ENCODE measurements at regions not wholly inside any gene's neighbourhood (a gene's known extent, or its start where the extent isn't known, plus 50 kb on each side); places are given as distances from the start of the nearest gene placed in this dataset.

DNA sequence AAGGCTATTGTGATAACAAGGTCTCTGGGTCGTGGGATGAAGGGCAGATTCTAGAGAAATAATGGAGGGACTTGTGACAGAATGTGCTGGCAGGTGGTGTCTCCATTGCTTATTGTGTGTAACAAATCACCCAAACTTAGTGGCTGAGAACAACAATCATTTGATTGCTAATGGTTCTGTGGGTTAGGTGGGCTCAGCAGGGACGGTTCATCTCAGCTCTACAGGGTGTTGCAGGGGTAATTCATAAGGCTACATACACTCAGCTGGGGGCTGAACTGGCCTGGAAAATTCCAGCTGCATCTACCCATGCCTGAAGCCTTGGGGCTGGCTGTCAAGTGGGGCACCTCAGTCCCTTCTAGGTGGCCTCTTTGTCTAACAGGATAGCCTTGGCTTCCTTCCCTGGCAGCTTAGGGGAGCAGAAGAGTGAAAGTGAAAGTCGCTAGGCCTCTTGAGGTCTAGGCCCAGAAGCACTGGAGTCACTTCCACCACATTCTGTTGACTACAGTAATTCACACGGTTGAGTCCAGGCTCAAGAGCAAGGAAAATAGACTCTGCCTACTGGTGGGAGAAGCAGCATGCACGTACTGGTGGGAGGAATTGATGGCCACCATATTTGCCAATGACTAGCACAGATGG is 308.9 kb downstream of the MN1 start:
- CTCF ChIA-PET = no interaction called here
- DNase-seq = no peak
- Mint-ChIP-seq H3K36me3 (ENCODE audit: low read depth) (no peaks in the 10 kb centered on the region), H3K27me3 (ENCODE audit: low read depth) (peaks cover 3% of the 10 kb centered on the region), H3K4me1 (ENCODE audit: low read depth) (no peaks in the 10 kb centered on the region), H3K9me3 (peaks cover 8% of the 10 kb centered on the region), H3K27ac (no peak overlapping the region), H3K4me3 (no peak overlapping the region)
- intact Hi-C loops (cut with micrococcal nuclease) = no loop called here

DNA sequence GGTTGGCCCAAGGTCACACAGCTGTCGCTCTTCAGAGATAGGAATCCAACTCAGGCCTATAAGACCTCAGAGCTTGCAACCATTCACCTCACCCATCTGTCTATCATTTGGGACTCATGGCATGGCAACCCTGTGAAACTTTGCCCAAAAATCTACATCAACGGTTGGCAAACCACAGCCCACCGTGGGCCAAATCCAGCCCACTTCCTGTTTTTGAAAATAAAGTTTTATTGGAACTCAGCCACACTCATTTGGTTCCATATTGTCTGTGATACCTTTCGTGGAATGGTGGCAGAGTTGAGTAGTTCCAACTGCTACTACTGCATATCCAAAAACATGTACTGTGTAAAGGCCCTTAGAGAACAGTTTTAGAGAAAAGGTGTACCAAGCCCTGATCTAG is 307.8 kb downstream of the MN1 start:
- Mint-ChIP-seq H3K4me1 (ENCODE audit: low read depth) (no peaks in the 10 kb centered on the region), H3K27me3 (ENCODE audit: low read depth) (peaks cover 3% of the 10 kb centered on the region), H3K9me3 (peaks cover 8% of the 10 kb centered on the region), H3K36me3 (ENCODE audit: low read depth) (no peaks in the 10 kb centered on the region), H3K27ac (no peak overlapping the region), H3K4me3 (no peak overlapping the region)
- CTCF ChIA-PET = no interaction called here
- no peak for DNase-seq
- intact Hi-C loops (cut with micrococcal nuclease) = no loop called here

DNA sequence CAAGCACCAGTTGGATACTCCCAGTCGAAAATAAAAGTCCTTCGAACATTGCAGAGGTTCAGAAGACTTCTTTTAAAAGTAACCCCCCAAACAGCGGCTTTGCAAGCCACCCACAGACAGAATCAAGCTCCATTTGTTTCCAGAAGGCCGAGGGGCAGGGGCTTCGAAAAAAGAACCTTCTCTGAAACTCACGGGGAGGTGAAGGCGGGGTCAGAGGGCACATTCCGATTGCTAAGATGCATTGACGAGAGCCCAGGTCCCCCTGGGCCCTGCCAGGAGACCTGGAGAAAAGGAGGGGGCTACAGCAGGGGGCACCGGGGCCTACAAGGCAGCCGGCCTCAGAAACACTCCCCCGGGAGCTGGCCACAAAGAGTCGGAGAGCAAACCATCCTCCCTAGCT is 306.8 kb downstream of the MN1 start:
- intact Hi-C loops (cut with micrococcal nuclease) = no loop called here
- Mint-ChIP-seq H3K4me1 (ENCODE audit: low read depth) (no peaks in the 10 kb centered on the region), H3K36me3 (ENCODE audit: low read depth) (no peaks in the 10 kb centered on the region), H3K27me3 (ENCODE audit: low read depth) (no peaks in the 10 kb centered on the region), H3K4me3 (no peak overlapping the region), H3K9me3 (peaks cover 8% of the 10 kb centered on the region), H3K27ac (no peak overlapping the region)
- CTCF ChIA-PET = no interaction called here
- no peak for DNase-seq

DNA sequence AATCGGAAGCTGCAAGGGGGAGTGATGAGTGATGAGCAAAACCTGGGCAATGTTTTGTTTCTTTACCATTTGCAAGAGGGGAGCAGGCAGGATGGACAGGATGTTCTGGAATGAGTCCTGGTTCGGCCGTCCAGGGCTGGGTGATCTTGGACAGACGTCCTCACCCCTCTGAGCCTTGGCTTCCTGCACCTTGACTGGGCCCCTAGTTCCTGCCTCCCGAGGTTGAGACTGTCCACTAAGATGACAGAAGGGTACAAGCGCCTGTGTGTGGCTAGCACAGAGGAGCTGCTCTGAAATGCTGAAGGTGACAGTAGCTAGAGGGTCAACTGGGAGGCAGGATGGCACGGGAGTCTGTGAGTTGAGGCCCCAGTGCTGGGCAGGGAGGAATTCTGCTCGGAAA is 306.2 kb downstream of the MN1 start:
- H3K4me3 Mint-ChIP-seq = no peak overlapping the region
- no peak overlapping the region for H3K27ac Mint-ChIP-seq
- H3K9me3 Mint-ChIP-seq = peaks cover 8% of the 10 kb centered on the region
- no peaks in the 10 kb centered on the region for H3K4me1 Mint-ChIP-seq (ENCODE audit: low read depth)
- no peak for DNase-seq
- no peaks in the 10 kb centered on the region for H3K36me3 Mint-ChIP-seq (ENCODE audit: low read depth)
- intact Hi-C loops (cut with micrococcal nuclease) = no loop called here
- CTCF ChIA-PET = no interaction called here
- no peaks in the 10 kb centered on the region for H3K27me3 Mint-ChIP-seq (ENCODE audit: low read depth)

DNA sequence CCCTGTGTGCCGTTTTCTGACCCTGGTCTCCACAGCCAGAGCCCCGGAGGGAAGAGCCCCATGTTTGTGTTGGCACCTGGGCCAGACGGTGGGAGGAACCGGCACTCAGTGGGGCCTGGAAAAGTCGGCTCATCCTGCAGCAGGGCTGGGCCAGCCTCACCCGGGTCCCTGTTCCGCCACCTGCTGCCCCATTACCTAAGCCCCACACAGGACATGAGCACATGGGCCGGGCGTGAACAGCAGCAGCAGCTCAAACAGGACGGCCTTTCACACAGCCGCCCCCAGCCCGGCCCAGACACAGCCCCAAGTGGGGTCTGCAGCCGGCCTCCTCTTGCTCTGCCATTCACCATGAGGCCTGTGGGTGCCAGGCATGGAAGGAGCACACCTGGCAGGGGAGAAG is 302.4 kb downstream of the MN1 start:
- no peaks in the 10 kb centered on the region for H3K27me3 Mint-ChIP-seq (ENCODE audit: low read depth)
- no peak overlapping the region for H3K4me3 Mint-ChIP-seq
- no peaks in the 10 kb centered on the region for H3K4me1 Mint-ChIP-seq (ENCODE audit: low read depth)
- intact Hi-C loops (cut with micrococcal nuclease) = no loop called here
- CTCF ChIA-PET = no interaction called here
- no peak overlapping the region for H3K27ac Mint-ChIP-seq
- no peak for DNase-seq
- H3K36me3 Mint-ChIP-seq (ENCODE audit: low read depth) = no peaks in the 10 kb centered on the region
- no peaks in the 10 kb centered on the region for H3K9me3 Mint-ChIP-seq

DNA sequence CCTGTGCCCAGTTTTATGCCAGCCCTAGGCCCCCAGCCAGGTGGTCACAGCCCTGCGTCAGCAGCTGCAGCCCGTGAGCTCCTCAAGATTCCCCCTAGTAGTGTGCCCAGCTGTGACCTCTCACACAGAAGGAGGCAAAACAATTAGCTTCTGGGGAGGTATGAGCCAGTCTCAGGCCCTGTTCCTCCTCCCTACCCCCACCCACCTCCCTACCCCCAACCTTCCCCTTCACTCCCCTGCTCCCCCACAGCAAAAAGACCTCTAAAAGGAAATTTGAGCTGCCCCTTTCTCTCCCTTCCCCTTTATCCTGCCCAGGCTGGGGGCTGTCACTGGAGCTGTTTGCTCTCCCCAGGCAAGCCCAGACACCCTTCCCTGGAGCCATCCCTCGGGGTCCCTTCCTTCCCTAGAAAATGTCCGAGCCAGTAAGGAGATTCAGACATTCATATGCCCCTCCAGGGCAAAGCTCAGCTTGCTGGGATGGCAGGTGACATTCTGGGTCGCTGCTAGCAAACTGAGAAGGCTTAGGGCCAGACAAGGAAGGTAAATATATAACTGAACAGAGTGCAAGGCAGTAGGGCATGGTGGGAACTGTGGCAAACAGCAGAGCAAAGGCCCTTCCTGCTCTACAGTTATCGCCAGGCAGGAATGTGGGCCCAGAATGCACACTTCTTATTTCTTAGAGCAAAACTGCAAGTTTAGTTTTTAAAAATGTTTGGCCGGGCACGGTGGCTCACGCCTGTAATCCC is 300.2 kb downstream of the MN1 start:
- no peak for DNase-seq
- CTCF ChIA-PET = no interaction called here
- Mint-ChIP-seq H3K4me1 (ENCODE audit: low read depth) (no peaks in the 10 kb centered on the region), H3K4me3 (no peak overlapping the region), H3K27ac (no peak overlapping the region), H3K27me3 (ENCODE audit: low read depth) (no peaks in the 10 kb centered on the region), H3K36me3 (ENCODE audit: low read depth) (no peaks in the 10 kb centered on the region), H3K9me3 (no peaks in the 10 kb centered on the region)
- intact Hi-C loops (cut with micrococcal nuclease) = no loop called here

DNA sequence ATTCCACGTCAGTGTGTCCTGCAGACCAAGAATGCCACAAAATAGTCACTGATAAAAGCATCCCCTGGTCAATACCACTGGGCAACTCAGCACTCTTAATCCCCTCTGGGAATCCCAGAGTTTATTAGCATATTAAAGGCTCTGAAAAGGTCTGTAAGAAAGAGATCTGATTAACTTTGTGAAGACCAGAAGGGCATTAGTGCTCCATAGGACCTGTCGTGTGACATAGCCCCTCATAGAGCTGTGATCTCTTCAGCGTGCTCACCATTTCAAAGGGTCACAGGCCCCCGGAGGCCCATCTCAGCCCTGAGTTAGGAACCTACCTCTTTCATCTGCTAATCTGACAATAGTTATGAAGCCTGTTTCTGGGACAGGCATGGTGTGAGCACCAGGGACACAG is 299.2 kb downstream of the MN1 start:
- CTCF ChIA-PET = no interaction called here
- DNase-seq = no peak
- H3K27me3 Mint-ChIP-seq (ENCODE audit: low read depth) = no peaks in the 10 kb centered on the region

DNA sequence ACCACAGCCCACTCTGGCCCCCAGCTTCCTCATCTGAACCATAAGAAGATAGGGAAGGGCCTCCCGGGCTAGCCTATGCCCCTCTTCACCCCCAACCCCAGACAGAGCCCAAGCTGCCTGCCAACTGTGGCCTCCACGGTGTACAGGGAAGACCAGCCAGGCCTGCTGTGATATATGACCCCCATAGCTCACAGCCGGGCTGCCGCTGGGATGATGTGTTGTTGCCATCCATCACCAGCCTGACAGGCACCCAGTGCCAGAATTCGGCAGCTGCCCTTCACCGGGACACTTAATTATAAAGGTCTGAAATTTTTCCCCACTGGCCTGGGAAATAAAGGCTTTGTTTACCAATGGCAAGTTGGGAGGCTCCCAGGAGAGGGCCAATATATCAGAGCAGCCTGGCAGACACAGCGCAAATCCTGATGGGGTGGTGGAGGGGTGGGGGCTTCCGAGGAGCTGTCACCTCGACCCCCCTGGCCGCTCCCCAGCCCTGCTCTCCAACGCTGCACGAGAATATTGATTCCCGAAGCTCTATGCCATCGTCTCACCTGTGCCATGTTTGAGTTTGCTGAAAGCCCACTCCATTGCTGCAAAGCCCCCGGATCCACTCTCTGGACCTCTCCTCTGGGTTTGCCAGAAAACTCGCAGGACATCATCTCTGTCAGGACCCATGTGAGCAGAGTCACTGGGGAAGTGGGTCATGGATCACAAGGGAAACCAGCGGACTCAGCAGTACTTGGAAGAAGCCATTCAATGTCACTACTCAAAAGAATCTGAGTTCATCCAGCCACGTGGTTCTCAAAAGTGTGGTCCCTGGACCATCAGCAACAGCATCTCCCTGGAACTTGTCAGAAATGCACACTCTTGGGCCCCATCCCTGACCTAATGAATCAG is 296.9 kb downstream of the MN1 start:
- Mint-ChIP-seq H3K9me3 (no peaks in the 10 kb centered on the region), H3K4me3 (no peak overlapping the region), H3K36me3 (ENCODE audit: low read depth) (no peaks in the 10 kb centered on the region), H3K27me3 (ENCODE audit: low read depth) (peaks cover under 1% of the 10 kb centered on the region), H3K4me1 (ENCODE audit: low read depth) (no peaks in the 10 kb centered on the region), H3K27ac (no peak overlapping the region)
- CTCF ChIA-PET = no interaction called here
- DNase-seq = no peak
- intact Hi-C loops (cut with micrococcal nuclease) = no loop called here

More for the DNA sequence above, 299.2 kb downstream of the MN1 start:
- intact Hi-C loops (cut with micrococcal nuclease) = no loop called here
- H3K4me1 Mint-ChIP-seq (ENCODE audit: low read depth) = no peaks in the 10 kb centered on the region
- H3K9me3 Mint-ChIP-seq = no peaks in the 10 kb centered on the region
- H3K27ac Mint-ChIP-seq = no peak overlapping the region
- no peak overlapping the region for H3K4me3 Mint-ChIP-seq
- no peaks in the 10 kb centered on the region for H3K36me3 Mint-ChIP-seq (ENCODE audit: low read depth)

DNA sequence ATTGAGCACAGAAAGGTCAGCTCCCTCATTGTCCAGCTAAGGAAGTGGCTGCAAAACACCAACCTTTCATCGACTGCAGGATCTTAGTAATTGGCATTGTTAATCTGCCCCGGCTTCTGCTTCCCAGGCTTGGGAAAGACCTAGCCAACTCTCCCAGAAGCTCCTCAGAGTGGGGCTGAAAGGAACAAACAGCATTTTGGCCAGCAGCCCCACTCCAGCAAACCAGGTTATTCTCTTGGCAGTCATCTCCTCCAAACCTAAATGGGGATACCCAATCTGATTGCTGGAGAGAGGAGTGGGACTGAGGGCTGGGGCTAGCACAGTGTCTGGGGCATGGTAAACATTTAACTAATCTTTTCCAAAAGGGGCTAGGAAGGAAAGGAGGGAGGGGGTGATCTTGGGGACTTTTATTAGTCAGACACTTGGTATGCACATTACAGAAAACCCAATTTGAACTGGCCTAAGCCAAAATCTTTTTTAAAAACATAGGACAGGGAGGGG is 294.4 kb downstream of the MN1 start:
- Mint-ChIP-seq H3K27ac (no peak overlapping the region), H3K36me3 (ENCODE audit: low read depth) (no peaks in the 10 kb centered on the region), H3K4me3 (no peak overlapping the region), H3K9me3 (no peaks in the 10 kb centered on the region), H3K4me1 (ENCODE audit: low read depth) (no peaks in the 10 kb centered on the region), H3K27me3 (ENCODE audit: low read depth) (peaks cover 6% of the 10 kb centered on the region)
- DNase-seq = no peak
- intact Hi-C loops (cut with micrococcal nuclease) = no loop called here
- CTCF ChIA-PET = no interaction called here

DNA sequence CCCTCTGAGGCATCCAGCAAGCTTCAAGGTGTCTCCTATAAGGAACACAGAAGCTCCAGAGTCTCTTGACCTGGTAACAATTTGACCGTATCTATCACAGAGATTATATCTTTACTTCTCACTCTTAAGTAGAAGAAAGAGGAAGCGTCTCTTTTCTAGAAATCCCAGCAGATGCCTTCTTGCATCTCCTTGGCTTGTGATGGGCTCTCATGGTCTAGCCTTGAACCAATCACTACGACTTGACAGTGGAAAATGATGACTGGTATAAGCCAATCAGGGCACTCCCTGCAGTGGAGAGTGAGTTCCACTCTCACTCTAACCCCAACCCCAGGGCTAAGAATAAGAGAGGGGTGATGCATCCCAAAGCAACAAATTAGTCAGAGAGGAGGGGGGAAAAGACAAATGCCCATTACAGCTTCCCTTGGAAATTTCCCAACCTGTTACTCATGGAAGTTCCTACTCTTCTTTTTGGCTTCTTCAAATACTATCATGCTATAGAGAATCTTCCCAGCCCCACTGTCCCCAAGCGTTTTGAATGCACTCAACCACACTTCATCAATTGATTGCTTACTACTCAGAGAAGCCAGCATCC is 293.5 kb downstream of the MN1 start:
- Mint-ChIP-seq H3K9me3 (no peaks in the 10 kb centered on the region), H3K27me3 (ENCODE audit: low read depth) (peaks cover 6% of the 10 kb centered on the region), H3K4me1 (ENCODE audit: low read depth) (no peaks in the 10 kb centered on the region), H3K4me3 (no peak overlapping the region), H3K36me3 (ENCODE audit: low read depth) (no peaks in the 10 kb centered on the region), H3K27ac (no peak overlapping the region)
- CTCF ChIA-PET = no interaction called here
- intact Hi-C loops (cut with micrococcal nuclease) = no loop called here
- DNase-seq = no peak

DNA sequence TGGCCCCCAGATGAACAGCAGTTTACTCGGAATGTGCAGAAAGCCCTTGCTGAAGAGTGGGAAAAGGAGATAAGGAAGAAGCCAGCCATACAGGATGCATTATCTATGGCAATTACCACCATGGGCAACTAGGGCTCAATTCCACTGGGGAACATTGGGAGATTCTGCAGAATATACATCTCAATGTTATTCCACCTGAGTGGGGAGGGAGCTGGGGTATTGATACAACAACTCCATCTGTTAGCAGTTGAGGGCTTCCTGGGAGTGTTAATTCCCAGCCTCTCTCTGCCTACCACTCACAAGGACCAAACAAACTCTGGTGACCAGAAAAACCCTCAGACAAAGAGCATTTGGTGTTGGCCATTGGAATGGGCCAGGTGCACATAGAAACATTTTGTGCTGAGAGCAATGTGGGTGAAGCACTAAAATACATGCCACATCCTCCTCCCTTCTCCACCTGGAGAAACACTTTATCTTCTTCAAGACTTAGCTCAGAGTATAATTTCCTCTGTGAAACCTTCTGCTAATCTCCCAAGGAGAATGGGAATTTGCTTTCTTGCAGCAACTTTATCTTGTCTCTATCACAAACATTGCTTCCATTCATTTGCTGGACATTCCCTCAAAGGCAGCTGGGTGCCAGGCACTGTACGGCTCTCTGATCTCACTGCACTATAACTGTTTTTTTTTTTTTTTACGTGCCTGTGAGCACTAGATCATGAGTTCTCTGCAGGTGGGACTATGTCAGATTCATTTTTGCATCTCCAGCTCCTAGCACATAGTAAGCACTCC is 292.2 kb downstream of the MN1 start:
- H3K4me1 Mint-ChIP-seq (ENCODE audit: low read depth) = no peaks in the 10 kb centered on the region
- no peak overlapping the region for H3K4me3 Mint-ChIP-seq
- intact Hi-C loops (cut with micrococcal nuclease) = no loop called here
- no peaks in the 10 kb centered on the region for H3K36me3 Mint-ChIP-seq (ENCODE audit: low read depth)
- no peaks in the 10 kb centered on the region for H3K9me3 Mint-ChIP-seq
- peaks cover 6% of the 10 kb centered on the region for H3K27me3 Mint-ChIP-seq (ENCODE audit: low read depth)
- CTCF ChIA-PET = no interaction called here
- no peak overlapping the region for H3K27ac Mint-ChIP-seq
- no peak for DNase-seq

DNA sequence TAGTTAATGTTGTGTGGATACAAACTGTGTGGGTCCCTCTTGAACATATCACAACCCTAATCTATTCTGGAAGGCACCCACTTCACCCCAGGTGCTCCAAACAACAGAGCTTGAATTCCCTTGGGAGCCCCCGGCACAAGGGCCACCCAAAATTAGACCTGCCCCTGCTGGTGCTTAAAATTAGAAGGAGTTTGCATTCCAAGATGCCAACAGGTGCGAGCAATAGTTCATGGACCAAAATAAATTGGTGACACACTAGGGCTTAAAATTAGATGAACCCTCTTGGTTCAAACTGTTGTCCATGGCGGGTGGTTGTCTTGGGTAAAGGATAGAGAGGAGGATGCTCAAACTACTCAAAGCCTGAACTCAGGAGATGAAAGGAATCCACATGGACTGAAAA is 291.5 kb downstream of the MN1 start:
- Mint-ChIP-seq H3K9me3 (no peaks in the 10 kb centered on the region), H3K27me3 (ENCODE audit: low read depth) (peaks cover 6% of the 10 kb centered on the region)
- CTCF ChIA-PET = no interaction called here

More for the DNA sequence above, 291.5 kb downstream of the MN1 start:
- Mint-ChIP-seq H3K36me3 (ENCODE audit: low read depth) (no peaks in the 10 kb centered on the region), H3K4me3 (no peak overlapping the region), H3K4me1 (ENCODE audit: low read depth) (no peaks in the 10 kb centered on the region), H3K27ac (no peak overlapping the region)
- no peak for DNase-seq
- intact Hi-C loops (cut with micrococcal nuclease) = no loop called here
